PC-3 (cell line): ENCODE measurements at regions not wholly inside any gene's neighbourhood (a gene's known extent, or its start where the extent isn't known, plus 50 kb on each side); places are given as distances from the start of the nearest gene placed in this dataset.

Experiments used
- ATAC-seq: fragments of 200-7000 bp; cut with Tn5 transposase; 2 replicates; pipeline ENCODE4 v1.9.1; 2020; ENCODE audit warnings: mild to moderate bottlenecking, moderate library complexity
- BruUV-seq: library from RNA; stranded (reverse); fragments of 400-500 nt; replicated peaks from 2 replicates; lab custom pipeline; 2021; lab: Mats Ljungman, UMichigan
- CTCF ChIA-PET: fragments of 300-600 bp; sonication (Branson Sonifier 250); formaldehyde crosslinking; loops from one replicate; lab custom pipeline; 2022; ENCODE audit warnings: antibody characterized with exemption; lab: Charles Lee
- POLR2A ChIA-PET: fragments of 300-600 bp; sonication (Branson Sonifier 250); formaldehyde crosslinking; loops from one replicate; lab custom pipeline; 2022; ENCODE audit warnings: antibody characterized with exemption; ENCODE audit not compliant: unreplicated experiment; lab: Charles Lee
- DNase-seq: peaks from one replicate; pipeline ENCODE4 v3.0.0-alpha.2; 2015
- H2AFZ ChIP-seq: fragments of 300-600 bp; sonication (generic); 2 replicates; pipeline ENCODE4 v1.6.0; 2016; ENCODE audit warnings: antibody characterized with exemption, low read length
- H3F3A ChIP-seq: fragments of 300-600 bp; sonication (generic); one replicate; pipeline ENCODE4 v1.6.0; 2017; ENCODE audit warnings: antibody characterized with exemption, low read length, control low read depth, mild to moderate bottlenecking; ENCODE audit not compliant: unreplicated experiment
- H3K27ac ChIP-seq: fragments of 300-600 bp; sonication (generic); 2 replicates; pipeline ENCODE4 v1.5.1; 2016; ENCODE audit warnings: mild to moderate bottlenecking, low read length
- H3K27me3 ChIP-seq: fragments of 300-600 bp; sonication (generic); 2 replicates; pipeline ENCODE4 v1.6.1; 2016; ENCODE audit warnings: low read length, mixed read lengths
- H3K36me3 ChIP-seq: fragments of 300-600 bp; sonication (generic); 2 replicates; pipeline ENCODE4 v1.6.1; 2016; ENCODE audit warnings: low read depth, mixed run types, low read length, mixed read lengths
- H3K4me1 ChIP-seq: fragments of 300-600 bp; sonication (generic); 2 replicates; pipeline ENCODE4 v1.5.1; 2016; ENCODE audit warnings: low read length; ENCODE audit not compliant: insufficient read depth
- H3K4me2 ChIP-seq: fragments of 300-600 bp; sonication (generic); 2 replicates; pipeline ENCODE4 v1.6.0; 2016; ENCODE audit warnings: low read length
- H3K4me3 ChIP-seq: fragments of 300-600 bp; sonication (generic); 2 replicates; pipeline ENCODE4 v1.5.1; 2016; ENCODE audit warnings: mild to moderate bottlenecking, low read length, mixed read lengths
- H3K79me2 ChIP-seq: fragments of 300-600 bp; sonication (generic); 2 replicates; pipeline ENCODE4 v1.6.1; 2017; ENCODE audit warnings: low read length, mixed read lengths
- H3K9ac ChIP-seq: fragments of 300-600 bp; sonication (generic); 2 replicates; pipeline ENCODE4 v1.6.0; 2016; ENCODE audit warnings: mild to moderate bottlenecking, low read length
- H3K9me2 ChIP-seq: fragments of 300-600 bp; sonication (generic); replicated peaks from 2 replicates; pipeline ENCODE4 v1.6.1; 2016; ENCODE audit warnings: mixed run types, low read length, mixed read lengths
- H3K9me3 ChIP-seq: fragments of 300-600 bp; sonication (generic); 2 replicates; pipeline ENCODE4 v1.6.1; 2016; ENCODE audit warnings: low read length, mixed read lengths
- H4K20me1 ChIP-seq: fragments of 300-600 bp; sonication (generic); 2 replicates; pipeline ENCODE4 v1.6.1; 2016; ENCODE audit warnings: low read length, mixed read lengths
- EZH2 ChIP-seq: fragments of 300-600 bp; sonication (generic); IDR thresholded peaks from one replicate; pipeline ENCODE4 v1.6.1; 2017; ENCODE audit warnings: antibody characterized with exemption, mild to moderate bottlenecking, low read length; ENCODE audit not compliant: unreplicated experiment
- EZH2phosphoT487 ChIP-seq: fragments of 300-600 bp; sonication (generic); IDR thresholded peaks from 2 replicates; pipeline ENCODE4 v1.6.1; 2018; ENCODE audit warnings: mild to moderate bottlenecking, antibody characterized with exemption, low read length, borderline replicate concordance
- intact Hi-C: fragments of 100-400 bp; cut with micrococcal nuclease; formaldehyde crosslinking; loops from 2 replicates; pipeline ENCODE4 v1.9.0; 2023
- TF ChIP-seq, protein P1 (sequence below): fragments of 300-600 bp; sonication (generic); conservative IDR thresholded peaks from 2 replicates; pipeline ENCODE4 v1.5.1; 2017; ENCODE audit warnings: antibody characterized with exemption, low read depth, mild to moderate bottlenecking, low read length

GRCh38 chr3:63762934-63763550 lies 56.1 kb upstream of the C3orf49 start:
- Histone ChIP-seq H3K9me2 (no peaks in the 10 kb centered on the region), H3K4me1 (no peaks in the 10 kb centered on the region), H4K20me1 (no peaks in the 10 kb centered on the region), H3K36me3 (no peaks in the 10 kb centered on the region), H3K9ac (no peak overlapping the region), H3K27ac (no peak overlapping the region), H2AFZ (no peak overlapping the region), H3K9me3 (no peaks in the 10 kb centered on the region), H3K4me3 (no peak overlapping the region), H3F3A (no peaks in the 10 kb centered on the region), H3K27me3 (no peaks in the 10 kb centered on the region), H3K4me2 (no peak overlapping the region), H3K79me2 (no peaks in the 10 kb centered on the region)
- intact Hi-C loops: no loop called here
- no peak for DNase-seq
- POLR2A ChIA-PET: no interaction called here
- no peak for TF ChIP-seq EZH2
- no peak for TF ChIP-seq EZH2phosphoT487
- TF ChIP-seq, protein P1, sequence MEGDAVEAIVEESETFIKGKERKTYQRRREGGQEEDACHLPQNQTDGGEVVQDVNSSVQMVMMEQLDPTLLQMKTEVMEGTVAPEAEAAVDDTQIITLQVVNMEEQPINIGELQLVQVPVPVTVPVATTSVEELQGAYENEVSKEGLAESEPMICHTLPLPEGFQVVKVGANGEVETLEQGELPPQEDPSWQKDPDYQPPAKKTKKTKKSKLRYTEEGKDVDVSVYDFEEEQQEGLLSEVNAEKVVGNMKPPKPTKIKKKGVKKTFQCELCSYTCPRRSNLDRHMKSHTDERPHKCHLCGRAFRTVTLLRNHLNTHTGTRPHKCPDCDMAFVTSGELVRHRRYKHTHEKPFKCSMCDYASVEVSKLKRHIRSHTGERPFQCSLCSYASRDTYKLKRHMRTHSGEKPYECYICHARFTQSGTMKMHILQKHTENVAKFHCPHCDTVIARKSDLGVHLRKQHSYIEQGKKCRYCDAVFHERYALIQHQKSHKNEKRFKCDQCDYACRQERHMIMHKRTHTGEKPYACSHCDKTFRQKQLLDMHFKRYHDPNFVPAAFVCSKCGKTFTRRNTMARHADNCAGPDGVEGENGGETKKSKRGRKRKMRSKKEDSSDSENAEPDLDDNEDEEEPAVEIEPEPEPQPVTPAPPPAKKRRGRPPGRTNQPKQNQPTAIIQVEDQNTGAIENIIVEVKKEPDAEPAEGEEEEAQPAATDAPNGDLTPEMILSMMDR: no peak
- CTCF ChIA-PET: no interaction called here
- BruUV-seq: no TSS peak
- ATAC-seq: no peak

- TF ChIP-seq EZH2phosphoT487 (no peak), EZH2 (no peak)
- TF ChIP-seq, protein P1: no peak
- Histone ChIP-seq H3K4me2 (no peak overlapping the region), H3K36me3 (no peaks in the 10 kb centered on the region), H3K27me3 (no peaks in the 10 kb centered on the region), H3K9me2 (no peaks in the 10 kb centered on the region), H4K20me1 (no peaks in the 10 kb centered on the region), H3K4me1 (no peaks in the 10 kb centered on the region), H3K9me3 (no peaks in the 10 kb centered on the region), H3F3A (no peaks in the 10 kb centered on the region), H3K27ac (no peak overlapping the region), H3K9ac (no peak overlapping the region), H2AFZ (no peak overlapping the region), H3K79me2 (no peaks in the 10 kb centered on the region), H3K4me3 (no peak overlapping the region)
- ChIA-PET CTCF (no interaction called here), POLR2A (no interaction called here)
- intact Hi-C loops: no loop called here
- DNase-seq: no peak
- ATAC-seq: no peak
- BruUV-seq: no TSS peak
Observed at GRCh38 chr3:63764511-63764910, 54.6 kb upstream of the C3orf49 start.

DNA sequence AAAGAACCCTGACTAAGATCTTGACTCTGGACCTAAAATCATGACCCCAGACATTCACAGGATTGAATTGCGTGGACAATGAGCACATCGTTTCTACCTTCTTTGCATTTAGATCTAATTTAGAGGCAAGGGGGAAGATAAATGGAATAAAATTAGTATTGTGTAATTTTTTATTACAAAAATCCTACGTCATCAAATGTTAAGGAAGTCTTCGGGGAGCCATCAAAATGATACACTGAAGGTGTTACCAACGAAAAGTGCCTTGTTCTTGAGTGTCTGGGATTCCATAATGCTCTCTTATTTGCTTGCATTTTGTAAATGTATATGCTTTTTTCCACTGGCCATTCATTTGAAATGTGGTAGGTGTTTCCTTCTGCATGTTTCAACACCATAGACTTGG lies 52.8 kb upstream of the C3orf49 start:
- no peaks in the 10 kb centered on the region for H3K9me3 ChIP-seq
- TF ChIP-seq EZH2: no peak
- TF ChIP-seq, protein P1: no peak
- no peak for TF ChIP-seq EZH2phosphoT487
- H3K9ac ChIP-seq: no peak overlapping the region
- ATAC-seq (no peak), DNase-seq (no peak)
- BruUV-seq: no TSS peak
- POLR2A ChIA-PET: no interaction called here
- CTCF ChIA-PET: no interaction called here
- H3K4me1 ChIP-seq: no peaks in the 10 kb centered on the region
- H3K79me2 ChIP-seq: no peaks in the 10 kb centered on the region
- H3K36me3 ChIP-seq: no peaks in the 10 kb centered on the region
- intact Hi-C loops: no loop called here
- H3K4me3 ChIP-seq: no peak overlapping the region
- H3K27ac ChIP-seq: no peak overlapping the region
- H2AFZ ChIP-seq: no peak overlapping the region
- no peaks in the 10 kb centered on the region for H3K27me3 ChIP-seq
- no peaks in the 10 kb centered on the region for H3K9me2 ChIP-seq
- H3K4me2 ChIP-seq: no peak overlapping the region
- no peaks in the 10 kb centered on the region for H4K20me1 ChIP-seq
- H3F3A ChIP-seq: no peaks in the 10 kb centered on the region
